ENCODE measurements at regions not wholly inside any gene's neighbourhood (a gene's known extent, or its start where the extent isn't known, plus 50 kb on each side); places are given as distances from the start of the nearest gene placed in this dataset.

- DNase-seq (ENCODE audit: low spot score) = no peak
Observed at GRCh38 chr1:200252531-200252930, 157.3 kb downstream of the ZNF281 start.

DNA sequence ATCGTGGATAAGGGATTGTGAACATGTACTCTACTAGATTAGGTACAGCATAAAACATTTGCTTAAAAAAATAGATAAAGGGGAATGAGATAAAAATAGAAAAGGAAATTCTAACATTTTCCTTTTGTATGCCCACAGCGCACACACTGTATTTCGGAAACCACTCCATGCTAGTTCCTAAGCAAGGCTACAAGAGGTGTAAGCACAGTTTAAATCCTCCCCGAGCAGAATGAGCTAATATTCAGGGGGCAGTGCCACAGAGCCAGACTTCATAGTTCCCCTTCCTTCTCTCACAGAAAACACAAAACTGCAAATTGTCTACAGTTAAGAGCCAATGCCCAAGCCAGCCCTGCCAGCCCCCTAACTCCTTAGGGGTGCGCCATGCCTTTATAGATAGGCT lies 159.4 kb downstream of the ZNF281 start:
- DNase-seq (ENCODE audit: low spot score) = no peak

DNA sequence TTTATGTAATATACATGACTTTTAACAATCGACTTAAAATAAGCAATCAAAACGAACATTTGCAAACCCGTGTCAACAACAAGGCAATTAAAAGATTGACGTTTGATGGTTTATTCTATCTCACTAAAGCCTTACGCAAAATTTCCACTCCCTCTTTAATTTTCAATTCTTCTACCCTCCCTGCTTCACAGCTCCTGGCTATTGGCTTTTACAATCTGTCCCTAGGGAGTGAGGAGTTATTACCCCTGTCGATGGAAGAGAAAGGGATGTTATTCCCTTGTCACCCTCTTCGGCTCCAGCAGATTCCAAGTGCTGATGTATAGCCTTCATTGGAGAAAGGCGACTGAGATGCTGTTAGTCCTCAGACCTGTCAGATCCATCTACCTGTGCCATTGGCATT lies 161.3 kb downstream of the ZNF281 start:
- DNase-seq (ENCODE audit: low spot score) = no peak

DNA sequence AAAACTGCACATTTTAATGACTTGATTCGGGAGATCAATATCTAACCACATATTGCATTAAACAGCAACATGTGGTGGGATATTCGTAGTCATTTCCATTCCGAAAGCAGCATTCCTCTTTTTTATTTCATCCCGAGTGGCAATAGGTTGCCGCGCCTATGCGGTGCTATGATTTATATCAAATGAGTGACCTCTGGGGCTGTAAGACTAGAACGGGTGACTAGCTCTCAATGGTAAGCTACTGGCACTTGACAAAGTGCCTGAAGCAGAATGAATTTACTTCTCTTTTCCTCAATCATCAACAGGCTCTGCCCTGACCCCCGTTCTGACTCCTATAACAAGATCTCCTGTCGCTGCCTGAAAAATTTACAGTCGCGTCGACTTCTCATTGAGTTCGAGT lies 162.3 kb downstream of the ZNF281 start:
- DNase-seq (ENCODE audit: low spot score) = no peak

DNA sequence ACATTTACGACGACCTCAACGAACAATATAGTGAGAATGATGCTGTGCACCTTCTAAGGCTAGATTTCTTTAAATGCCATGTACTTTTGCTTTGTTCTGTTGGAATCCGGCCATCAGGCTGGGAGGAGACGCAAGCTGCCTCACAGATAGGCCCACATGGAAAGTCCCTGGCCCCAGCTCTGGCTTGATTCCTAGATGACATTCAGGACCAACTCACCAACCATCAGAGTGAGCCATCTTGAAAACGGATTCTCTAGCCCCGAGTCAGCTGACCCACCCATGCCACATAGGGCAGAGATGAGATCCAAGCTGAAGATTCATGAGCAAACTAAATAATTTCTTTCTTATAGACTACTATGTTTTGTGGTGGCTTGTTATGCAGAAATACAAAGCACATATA lies 164.4 kb downstream of the ZNF281 start:
- DNase-seq (ENCODE audit: low spot score) = no peak

GRCh38 chr1:200243042-200243437 lies 166.8 kb downstream of the ZNF281 start:
- DNase-seq (ENCODE audit: low spot score) = no peak

DNA sequence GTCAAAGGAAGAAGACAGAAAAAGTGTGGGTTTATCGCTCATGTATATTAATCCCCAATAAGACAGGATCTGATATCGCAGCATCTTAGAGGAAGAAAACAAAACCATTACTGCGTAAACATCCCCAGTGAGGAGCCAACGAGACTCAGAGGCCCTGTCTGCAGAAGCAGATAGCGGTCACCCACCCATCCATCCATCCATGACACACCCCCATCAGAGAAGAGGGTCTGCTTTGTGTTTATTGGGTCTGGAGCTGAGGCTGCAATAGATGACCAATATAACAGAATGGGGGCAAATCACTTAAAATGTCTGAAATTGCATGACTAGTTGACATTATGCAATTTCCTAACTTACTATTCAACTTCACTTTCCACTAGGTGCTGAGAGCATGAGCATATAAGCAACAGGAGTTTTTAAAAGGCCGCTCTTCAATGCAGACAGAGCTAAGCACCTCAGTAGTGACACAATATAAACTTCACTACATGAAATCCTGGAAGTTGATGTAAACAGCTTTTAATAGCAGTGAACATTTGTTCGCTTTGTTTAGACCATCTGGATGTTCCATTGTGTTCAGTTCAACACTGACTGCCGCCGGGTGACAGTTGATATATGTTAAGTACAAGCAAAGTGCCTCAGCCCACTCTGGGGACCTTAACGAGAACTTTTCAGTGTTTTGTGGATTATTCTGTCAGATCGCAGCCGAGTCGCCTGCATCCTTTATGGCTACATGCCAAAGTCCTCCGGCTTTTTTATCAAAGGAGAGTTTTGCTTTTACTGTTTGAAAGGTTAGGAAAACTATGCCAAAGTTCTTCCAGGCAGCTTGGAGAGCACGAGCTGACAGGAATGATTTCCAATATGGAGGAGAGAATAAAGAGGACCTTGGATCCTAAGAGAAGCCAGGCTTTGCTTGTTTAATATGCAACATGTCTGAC lies 167.5 kb downstream of the ZNF281 start:
- DNase-seq (ENCODE audit: low spot score) = no peak

GRCh38 chr1:200240656-200241055 lies 169.2 kb downstream of the ZNF281 start:
- no peak for DNase-seq (ENCODE audit: low spot score)

- no peak for DNase-seq (ENCODE audit: low spot score)
Observed at GRCh38 chr1:200238311-200238710, 171.5 kb downstream of the ZNF281 start.

GRCh38 chr1:200237066-200237465 lies 172.8 kb downstream of the ZNF281 start:
- DNase-seq (ENCODE audit: low spot score) = no peak

DNA sequence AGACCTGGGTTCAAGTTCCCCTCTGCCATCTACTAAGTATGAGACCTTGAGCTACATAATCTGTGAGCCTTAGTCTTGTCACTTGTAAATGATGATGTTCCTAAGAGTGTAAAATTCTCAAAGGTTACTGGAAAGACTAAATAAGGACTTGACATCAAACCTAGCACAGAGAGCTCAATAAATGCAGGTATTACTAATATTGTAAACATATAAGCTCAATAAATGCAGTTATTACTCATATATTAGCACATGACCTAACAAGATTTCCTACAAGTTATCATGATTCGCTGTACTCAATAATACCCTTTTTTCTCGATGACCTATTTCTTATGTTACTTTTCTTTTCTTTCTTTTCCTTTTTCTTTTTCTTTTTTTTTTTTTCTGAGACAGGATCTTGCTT lies 174.9 kb downstream of the ZNF281 start:
- no peak for DNase-seq (ENCODE audit: low spot score)

DNA sequence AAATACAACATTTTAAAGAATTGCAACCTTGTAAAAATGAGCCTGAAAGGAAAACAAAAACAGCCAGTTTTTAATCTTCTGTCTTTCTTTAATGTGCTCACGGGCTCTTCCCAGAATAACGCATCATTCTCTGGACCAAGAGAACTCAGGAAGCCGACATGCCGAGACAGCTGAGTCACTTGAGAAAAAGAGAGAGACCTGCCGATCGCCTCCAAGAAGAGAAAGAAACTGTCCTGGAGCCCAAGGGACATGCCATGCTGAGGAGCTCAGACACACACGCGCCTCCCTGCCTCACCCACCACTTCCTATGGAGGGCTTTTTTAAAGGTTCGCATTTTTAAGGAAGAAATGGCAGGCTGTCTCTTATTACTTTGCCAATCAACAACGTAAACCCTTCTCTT lies 176.4 kb downstream of the ZNF281 start:
- no peak for DNase-seq (ENCODE audit: low spot score)

- DNase-seq (ENCODE audit: low spot score) = no peak
Observed at GRCh38 chr1:200231787-200232231, 178.0 kb downstream of the ZNF281 start.

GRCh38 chr1:200230671-200231070 lies 179.2 kb downstream of the ZNF281 start:
- no peak for DNase-seq (ENCODE audit: low spot score)

DNA sequence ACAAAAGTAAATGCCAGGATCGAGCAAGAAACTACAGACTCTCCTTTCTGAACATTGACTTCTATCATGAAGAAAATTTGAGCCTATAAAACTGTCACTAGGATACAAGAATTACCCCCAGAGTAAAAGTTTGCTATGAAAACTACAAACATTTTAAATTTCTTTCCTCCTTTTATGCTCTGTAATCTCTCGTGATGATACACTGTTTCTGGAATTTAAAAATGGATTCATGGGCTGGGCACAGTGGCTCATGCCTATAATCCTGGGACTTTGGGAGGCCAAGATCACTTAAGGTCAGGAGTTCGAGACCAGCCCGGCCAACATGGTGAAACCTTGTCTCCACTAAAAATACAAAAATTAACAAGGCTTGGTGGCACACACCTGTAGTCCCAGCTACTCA lies 181.3 kb downstream of the ZNF281 start:
- DNase-seq (ENCODE audit: low spot score) = no peak

GRCh38 chr1:200228081-200228480 lies 181.8 kb downstream of the ZNF281 start:
- no peak for DNase-seq (ENCODE audit: low spot score)

Data from putamen (tissue), 1 donor.